Stimulated activated CD4-positive, alpha-beta T cell treated with anti-CD3 and anti-CD28 coated beads, Interleukin-1b, Interleukin-23, amount 100 ng/mL, for 1 hour (primary cell): ENCODE measurements at regions not wholly inside any gene's neighbourhood (a gene's known extent, or its start where the extent isn't known, plus 50 kb on each side); places are given as distances from the start of the nearest gene placed in this dataset.
"Not testable (repeated sequence)": the region's sequence is repeated elsewhere in the genome, so short reads cannot be mapped to it uniquely, and the experiment has no call there.

Experiments
- DNase-seq, 2 donors: peaks; one replicate each; pipeline ENCODE4 v3.0.0-alpha.2; 2020; ENCODE audit warnings: low read depth in 2 of 2

- no peak for DNase-seq
These were observed 207.3 kb downstream of the CXCL12 start for GRCh38 chr10:44177610-44178009.

GRCh38 chr10:44176311-44176710 lies 208.6 kb downstream of the CXCL12 start:
- DNase-seq = no peak

GRCh38 chr10:44173608-44173894 lies 211.3 kb downstream of the CXCL12 start:
- no peak for DNase-seq

DNA sequence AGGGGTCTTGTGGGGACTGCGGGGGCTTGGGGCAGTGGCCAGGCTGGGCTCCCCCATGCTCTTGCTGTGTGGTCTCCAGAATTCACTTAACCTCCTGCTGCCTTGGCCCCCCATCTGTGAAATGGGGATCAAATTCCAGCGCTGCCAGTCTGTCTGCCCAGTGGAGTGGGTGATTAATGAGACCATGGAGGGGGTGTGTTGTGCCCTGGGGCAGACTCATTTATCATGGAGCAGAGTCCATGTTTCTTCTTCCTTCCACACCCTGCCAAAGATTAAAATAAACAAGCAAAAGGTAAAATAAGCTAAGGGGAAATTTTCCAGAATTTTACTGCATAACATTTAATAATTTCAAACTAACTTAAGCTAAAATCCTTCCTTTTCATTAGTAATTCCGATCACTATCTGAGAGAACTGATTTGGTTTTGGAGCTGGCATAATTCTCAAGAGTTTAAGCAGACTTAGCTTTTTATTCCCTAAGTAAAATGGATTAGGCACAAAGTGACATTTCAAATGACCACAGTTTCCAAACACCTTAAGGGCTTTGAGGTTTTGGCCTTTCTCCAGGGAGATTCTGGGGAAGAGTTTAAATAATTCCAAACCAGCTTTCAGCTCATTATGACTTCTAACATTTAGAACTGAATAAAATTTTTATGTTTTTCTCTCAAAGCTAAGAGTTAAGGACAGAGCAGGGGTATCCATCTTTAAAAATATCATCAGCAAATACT lies 211.9 kb downstream of the CXCL12 start:
- no peak for DNase-seq

GRCh38 chr10:44171765-44172164 lies 213.1 kb downstream of the CXCL12 start:
- DNase-seq = no peak

- no peak for DNase-seq
These were observed 216.4 kb downstream of the CXCL12 start for GRCh38 chr10:44168478-44168877.

GRCh38 chr10:44167752-44168151 lies 217.1 kb downstream of the CXCL12 start:
- no peak for DNase-seq

DNA sequence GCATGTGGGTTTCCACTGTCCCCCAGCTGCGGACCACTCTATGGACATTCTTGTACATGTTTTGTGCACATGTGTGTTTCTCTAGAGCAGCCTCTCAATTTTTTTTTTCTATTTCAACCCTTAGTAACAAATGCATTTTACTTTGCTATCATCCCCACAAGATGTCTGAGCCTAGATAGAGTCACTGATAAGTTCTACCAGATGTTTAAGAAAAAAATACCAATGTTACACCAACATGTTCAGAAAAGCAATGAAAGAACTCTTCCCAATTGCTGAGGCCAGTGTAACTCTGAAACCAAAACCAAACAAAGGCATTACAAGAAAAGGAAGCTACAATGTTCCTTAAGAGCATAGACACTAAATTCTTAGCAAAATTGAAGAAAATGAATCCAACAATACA lies 218.5 kb downstream of the CXCL12 start:
- no peak for DNase-seq

DNA sequence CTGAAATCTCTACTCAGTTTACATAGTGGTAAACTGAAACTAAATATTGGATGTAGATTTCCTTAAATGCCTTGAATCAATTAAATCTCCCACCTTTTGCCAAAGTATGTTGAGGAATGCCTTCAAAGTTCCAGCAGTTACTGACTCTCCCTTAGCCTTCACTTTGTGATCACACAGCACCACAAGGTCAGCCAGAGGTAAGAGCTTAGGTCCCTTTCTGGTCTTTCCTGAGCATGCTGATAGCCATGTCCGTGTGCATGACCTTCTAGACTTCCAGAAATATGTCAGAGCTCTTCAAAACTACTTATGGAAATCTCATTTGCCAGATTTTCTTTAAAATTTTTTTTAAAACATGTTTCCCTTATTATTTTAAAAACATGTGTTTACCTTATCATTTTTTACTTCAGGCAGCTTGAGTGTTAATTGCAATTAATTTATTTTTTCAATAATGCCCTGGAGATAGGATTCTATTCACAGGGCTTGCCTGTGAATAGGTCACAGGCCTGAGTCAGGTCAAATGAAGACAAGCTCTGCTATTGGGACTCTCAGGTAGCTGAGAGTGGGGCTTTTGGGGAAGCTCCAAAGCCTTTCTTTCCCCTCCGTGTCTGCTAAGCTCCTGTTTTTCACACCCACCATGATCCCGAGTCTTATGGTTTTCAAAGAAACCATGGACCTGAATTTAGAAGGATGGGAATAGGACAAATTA lies 220.5 kb downstream of the CXCL12 start:
- no peak for DNase-seq

DNA sequence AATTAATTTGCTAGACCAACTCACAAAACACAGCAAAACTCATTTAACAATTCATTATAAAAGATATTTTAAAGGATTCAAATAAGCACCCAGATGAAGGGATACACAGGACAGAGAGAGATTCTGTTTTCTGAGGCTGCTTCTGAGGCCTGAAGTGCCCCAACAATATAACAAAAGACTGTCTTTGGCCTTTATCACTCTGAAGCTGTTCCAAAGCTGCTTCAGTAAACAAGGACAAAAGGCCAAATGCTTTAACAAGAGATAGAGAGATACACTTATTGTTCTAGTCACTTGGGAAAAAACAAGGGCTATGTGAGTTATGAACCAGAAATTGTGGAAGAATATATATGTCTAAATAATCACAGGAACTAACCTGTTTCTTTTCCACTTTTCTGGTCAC lies 223.7 kb downstream of the CXCL12 start:
- DNase-seq = no peak

DNA sequence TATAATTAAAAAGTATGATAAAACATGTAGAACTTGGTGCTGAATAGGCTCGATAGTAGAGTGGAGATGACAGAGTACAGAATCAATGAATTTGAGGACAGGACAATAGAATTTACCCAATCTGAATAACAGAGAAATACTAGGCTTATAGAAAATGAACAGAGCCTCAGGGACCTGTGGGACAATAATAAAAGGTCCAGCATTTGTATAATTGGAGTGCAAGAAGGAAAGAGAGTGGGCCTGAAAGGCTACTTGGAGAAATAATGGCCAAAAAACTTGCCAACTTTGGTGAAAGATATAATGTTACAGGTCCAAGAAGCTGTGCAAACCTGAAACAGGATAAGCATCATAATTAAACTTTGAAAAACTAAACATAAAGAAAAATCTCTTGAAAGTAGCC lies 227.3 kb downstream of the CXCL12 start:
- no peak for DNase-seq

GRCh38 chr10:44154956-44155355 lies 229.9 kb downstream of the CXCL12 start:
- DNase-seq = no peak

GRCh38 chr10:44153918-44154670 lies 230.8 kb downstream of the CXCL12 start:
- DNase-seq = no peak

GRCh38 chr10:44143556-44143955 lies 241.3 kb downstream of the CXCL12 start:
- DNase-seq = no peak

DNA sequence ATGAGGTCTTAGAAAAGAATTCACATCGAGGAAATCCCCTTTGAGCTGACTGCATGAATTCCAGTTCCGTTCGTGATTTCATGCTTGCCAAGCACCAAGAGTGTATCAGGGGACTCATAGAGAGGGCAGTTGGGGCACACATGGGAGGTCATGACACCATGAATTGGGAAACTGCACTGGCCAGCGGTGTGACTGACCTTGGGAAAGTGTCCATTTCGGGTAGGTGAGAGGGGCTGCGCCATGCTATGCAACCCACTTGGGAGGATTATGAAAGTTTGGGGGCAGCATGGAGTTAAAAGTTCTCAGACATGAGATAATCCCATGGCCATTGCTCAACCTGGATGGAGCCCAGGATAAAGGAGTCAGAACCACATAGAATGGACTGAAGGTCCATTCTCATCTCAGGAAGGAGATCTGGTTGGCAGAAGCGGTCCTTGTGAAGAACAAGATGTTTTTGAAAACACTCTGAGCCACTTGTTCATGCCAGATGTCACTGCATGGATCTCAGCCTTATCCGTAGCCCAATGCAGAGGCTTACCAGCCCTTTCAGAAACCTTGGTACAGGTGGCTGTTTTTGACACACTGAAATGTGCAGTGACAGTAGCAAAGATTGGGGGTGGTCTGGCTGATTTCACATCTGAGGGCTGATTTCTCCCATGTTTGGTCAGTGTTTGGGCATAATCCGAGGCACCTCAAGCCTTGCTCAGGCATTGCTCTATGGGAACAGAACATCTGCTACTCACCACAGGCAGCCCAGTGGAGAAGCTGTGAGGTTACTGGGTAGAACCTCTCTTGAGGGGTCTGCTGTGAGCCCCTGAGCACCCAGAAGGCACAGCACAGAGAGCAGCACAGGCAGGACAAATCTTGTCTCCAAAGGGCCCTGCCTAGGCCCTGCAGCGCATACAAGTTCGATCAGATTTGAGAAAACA lies 252.3 kb downstream of the CXCL12 start:
- DNase-seq = no peak

- DNase-seq = no peak
These were observed 258.6 kb downstream of the CXCL12 start for GRCh38 chr10:44126291-44126717.

DNA sequence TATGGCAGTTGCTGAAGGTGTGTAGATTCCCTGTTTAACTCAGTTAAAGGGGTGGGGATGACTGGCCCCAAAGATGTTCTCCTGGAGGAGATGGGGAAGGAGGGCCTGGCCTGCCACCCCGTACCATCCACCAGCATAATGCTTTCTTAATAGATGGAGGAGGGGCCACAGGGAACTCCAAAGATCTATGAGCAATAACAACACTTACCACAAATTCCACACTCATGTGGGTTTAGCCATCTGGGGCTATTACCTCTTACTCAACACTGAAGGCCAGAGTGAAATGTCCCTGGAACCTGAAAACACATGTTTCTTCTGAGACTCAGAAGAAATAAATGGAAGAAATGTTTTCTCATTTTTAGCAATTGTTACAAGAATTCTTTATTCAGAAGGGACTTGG lies 259.0 kb downstream of the CXCL12 start:
- DNase-seq = no peak

DNA sequence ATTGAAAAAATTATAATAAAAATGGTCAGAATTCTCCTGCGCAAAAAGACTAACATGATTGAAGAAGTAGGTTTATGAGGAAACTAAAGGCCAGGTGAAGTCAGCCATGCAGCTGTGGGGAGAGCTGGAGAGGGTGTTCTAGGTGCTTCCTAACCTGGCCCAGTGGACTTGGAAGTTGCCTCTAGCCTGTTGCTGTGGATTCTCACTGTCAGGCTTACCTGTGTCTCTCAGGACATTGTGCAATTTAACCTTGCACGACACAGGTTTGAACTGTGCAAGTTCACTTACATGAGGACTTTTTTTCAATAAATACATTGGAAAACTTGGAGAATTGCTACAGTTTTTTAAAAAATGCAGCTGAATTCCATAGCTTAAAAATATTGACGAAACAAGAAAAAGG lies 266.4 kb downstream of the CXCL12 start:
- no peak for DNase-seq

DNA sequence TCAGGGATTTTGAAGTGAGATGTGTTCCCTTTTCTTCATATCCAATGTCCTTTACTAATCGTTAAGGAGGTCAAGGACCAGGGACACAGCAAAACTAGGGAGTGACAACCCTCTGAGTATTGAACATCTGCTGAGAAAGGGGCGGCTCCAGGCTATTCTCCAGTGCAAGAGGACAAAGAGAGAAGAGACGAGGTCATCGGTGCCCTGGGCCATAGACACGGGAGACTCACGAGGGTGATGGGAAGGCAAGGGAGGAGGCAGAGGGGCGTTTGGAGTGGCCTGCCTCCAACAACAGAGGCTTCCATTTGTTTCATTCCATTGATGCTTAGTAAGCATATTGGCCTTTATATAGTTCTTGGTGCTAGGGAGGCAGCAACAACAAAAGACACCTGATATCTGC lies 268.4 kb downstream of the CXCL12 start:
- no peak for DNase-seq

DNA sequence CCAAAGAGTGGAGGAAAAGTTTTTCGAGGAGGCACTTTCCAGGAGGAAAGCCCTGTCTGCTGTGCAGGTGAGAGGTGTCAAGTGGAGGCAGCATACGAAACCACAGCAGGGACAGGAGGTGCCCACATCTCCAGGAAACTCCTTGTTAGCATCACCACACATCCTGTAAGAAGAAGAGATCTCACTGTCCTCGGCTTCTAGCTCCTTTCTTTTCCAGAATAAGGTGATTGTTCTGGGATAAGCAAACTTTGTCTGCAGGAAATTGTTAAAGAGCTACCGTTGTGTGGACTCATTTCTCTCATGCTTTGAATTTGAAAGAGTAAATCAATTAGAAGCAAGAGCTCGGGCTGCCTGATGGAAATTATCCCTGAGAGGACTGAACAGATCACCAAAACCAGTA lies 269.4 kb downstream of the CXCL12 start:
- DNase-seq = no peak

GRCh38 chr10:44114441-44114840 lies 270.5 kb downstream of the CXCL12 start:
- no peak for DNase-seq

GRCh38 chr10:44112280-44112679 lies 272.6 kb downstream of the CXCL12 start:
- not testable (repeated sequence) for DNase-seq
